Fibroblast of villous mesenchyme (primary cell): ENCODE measurements at regions not wholly inside any gene's neighbourhood (a gene's known extent, or its start where the extent isn't known, plus 50 kb on each side); places are given as distances from the start of the nearest gene placed in this dataset.

Experiments
- DNase-seq: peaks from one replicate; pipeline ENCODE4 v3.0.0-alpha.2; 2010; ENCODE audit warnings: low read depth
- H3K4me3 ChIP-seq: 2 replicates; pipeline ENCODE4 v1.5.1; 2011; ENCODE audit warnings: low read depth, mild to moderate bottlenecking, low read length
- CTCF ChIP-seq: IDR thresholded peaks from 2 replicates; pipeline ENCODE4 v1.5.1; 2012; ENCODE audit warnings: low read depth, mild to moderate bottlenecking, low read length; ENCODE audit not compliant: insufficient read depth

DNA sequence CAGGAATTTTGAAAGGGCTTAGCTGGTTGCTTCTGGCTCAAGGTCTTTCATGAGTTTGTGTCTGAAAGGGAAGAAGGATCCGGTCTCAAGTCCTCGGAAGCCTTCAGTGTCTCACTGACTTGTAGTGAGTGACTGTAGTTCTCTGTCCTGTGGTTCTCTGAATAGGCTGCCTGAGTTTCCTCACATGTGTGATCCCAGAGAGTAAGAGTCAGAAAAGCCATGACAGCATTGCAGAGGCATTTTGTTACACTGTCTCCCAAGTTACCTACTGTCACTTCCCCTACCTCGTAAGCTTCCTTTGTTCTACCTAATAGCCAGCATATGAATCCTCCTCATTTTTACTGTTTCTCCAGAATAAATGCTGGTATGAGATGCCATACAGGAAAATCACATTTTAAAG lies 709.1 kb upstream of the CHAC2 start:
- no peak for TF ChIP-seq CTCF
- DNase-seq = no peak

DNA sequence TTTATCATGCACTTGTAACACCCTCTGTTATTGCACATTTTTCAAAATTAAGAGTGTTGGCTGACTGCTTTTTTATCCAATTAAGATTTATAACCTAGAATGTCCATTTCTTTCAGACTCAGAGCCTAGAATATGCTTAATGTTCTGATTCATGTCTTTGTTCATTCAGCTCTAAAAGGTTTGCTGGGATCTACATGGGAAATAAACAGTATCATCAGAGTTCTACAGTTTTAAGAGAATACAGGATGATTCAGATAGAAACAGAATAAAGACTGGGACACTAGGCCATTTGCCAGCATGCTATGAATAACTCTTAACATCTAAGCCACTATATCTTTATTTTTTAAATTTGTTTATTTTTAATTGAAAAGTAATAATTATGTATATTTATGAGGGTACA lies 713.7 kb upstream of the CHAC2 start:
- no peak for TF ChIP-seq CTCF
- DNase-seq = no peak
- H3K4me3 ChIP-seq = no peak overlapping the region

More for the DNA sequence above, 709.1 kb upstream of the CHAC2 start:
- no peak overlapping the region for H3K4me3 ChIP-seq

DNA sequence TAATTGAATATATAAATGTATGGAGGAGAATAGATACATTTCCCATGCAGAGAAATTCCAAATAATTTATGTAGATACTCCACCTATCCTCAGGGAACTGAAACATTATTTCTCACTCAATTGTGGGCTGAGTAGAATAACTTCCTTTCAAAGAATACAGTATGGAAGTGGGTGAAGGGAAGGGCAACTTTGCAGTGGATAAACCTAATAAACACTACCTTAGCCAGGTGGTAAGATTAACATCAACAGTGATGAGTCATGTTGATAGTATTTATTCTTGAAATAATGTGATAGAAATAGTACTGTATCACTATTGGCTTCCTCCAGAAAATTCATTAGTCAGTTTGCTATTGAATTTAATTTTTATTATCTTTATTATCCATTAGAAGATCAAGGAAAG lies 716.4 kb upstream of the CHAC2 start:
- no peak for DNase-seq
- H3K4me3 ChIP-seq = no peak overlapping the region
- TF ChIP-seq CTCF = no peak

- peak; percentile 29 for TF ChIP-seq CTCF
- no peak overlapping the region for H3K4me3 ChIP-seq
- DNase-seq = peak; percentile 35
Observed at GRCh38 chr2:53040536-53041229, 726.9 kb upstream of the CHAC2 start.

- TF ChIP-seq CTCF = no peak
- peak; percentile 86 for DNase-seq
- no peak overlapping the region for H3K4me3 ChIP-seq
Observed at GRCh38 chr2:53036196-53036595, 731.4 kb upstream of the CHAC2 start.

DNA sequence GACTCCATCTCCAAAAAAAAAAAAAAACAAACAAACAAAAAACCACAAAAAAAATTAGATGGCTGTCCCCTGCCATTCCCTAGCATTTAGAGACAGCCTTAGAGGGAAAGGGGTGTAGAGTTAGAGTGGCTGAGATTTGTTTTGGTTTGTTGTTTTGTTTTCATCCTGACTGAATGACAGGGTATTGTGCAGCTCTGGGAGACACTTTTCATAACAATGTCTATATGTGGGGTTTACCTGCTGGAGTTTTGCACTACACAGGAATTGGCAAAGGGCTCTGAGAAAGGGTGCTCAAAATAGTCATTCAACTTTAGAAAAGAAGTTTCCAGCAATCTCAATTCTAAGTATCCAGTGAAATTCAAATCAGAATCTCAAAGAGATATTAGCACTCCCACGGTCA lies 732.5 kb upstream of the CHAC2 start:
- no peak for TF ChIP-seq CTCF
- no peak for DNase-seq
- no peak overlapping the region for H3K4me3 ChIP-seq

GRCh38 chr2:53033411-53033810 lies 734.2 kb upstream of the CHAC2 start:
- TF ChIP-seq CTCF = no peak
- H3K4me3 ChIP-seq = no peak overlapping the region

More at GRCh38 chr2:53033411-53033810, 734.2 kb upstream of the CHAC2 start:
- no peak for DNase-seq
